Hepatocyte (in vitro differentiated cells): ENCODE measurements at regions not wholly inside any gene's neighbourhood (a gene's known extent, or its start where the extent isn't known, plus 50 kb on each side); places are given as distances from the start of the nearest gene placed in this dataset.

Experiments
- DNase-seq: peaks from one replicate; pipeline ENCODE4 v3.0.0-alpha.2; 2016; ENCODE audit warnings: low spot score
- H2AFZ ChIP-seq: fragments of 200-600 bp; sonication (generic); 2 replicates; pipeline ENCODE4 v1.6.0; 2016; ENCODE audit warnings: antibody characterized with exemption, mild to moderate bottlenecking
- H3K27ac ChIP-seq: fragments of 200-600 bp; sonication (generic); 2 replicates; pipeline ENCODE4 v1.5.1; 2016; ENCODE audit warnings: mild to moderate bottlenecking
- H3K27me3 ChIP-seq: fragments of 200-600 bp; sonication (generic); 2 replicates; pipeline ENCODE4 v1.6.1; 2016
- H3K36me3 ChIP-seq: fragments of 200-600 bp; sonication (generic); replicated peaks from 2 replicates; pipeline ENCODE4 v1.5.1; 2016; ENCODE audit warnings: low read depth; ENCODE audit not compliant: insufficient read depth
- H3K4me1 ChIP-seq: fragments of 200-600 bp; sonication (generic); 2 replicates; pipeline ENCODE4 v1.5.1; 2016; ENCODE audit warnings: mild to moderate bottlenecking, moderate library complexity; ENCODE audit not compliant: insufficient read depth
- H3K4me2 ChIP-seq: fragments of 200-600 bp; sonication (generic); 2 replicates; pipeline ENCODE4 v1.6.0; 2016
- H3K4me3 ChIP-seq: fragments of 200-600 bp; sonication (generic); 2 replicates; pipeline ENCODE4 v1.5.1; 2016; ENCODE audit warnings: mild to moderate bottlenecking
- H3K79me2 ChIP-seq: fragments of 200-600 bp; sonication (generic); 2 replicates; pipeline ENCODE4 v1.6.0; 2017; ENCODE audit warnings: mild to moderate bottlenecking
- H3K9me2 ChIP-seq: fragments of 200-600 bp; sonication (generic); replicated peaks from 2 replicates; pipeline ENCODE4 v1.6.0; 2017; ENCODE audit warnings: mild to moderate bottlenecking; ENCODE audit not compliant: insufficient read depth
- H3K9me3 ChIP-seq: fragments of 200-600 bp; sonication (generic); 2 replicates; pipeline ENCODE4 v1.5.1; 2016; ENCODE audit warnings: low read depth, mild to moderate bottlenecking
- H4K20me1 ChIP-seq: fragments of 200-600 bp; sonication (generic); 2 replicates; pipeline ENCODE4 v1.6.0; 2016; ENCODE audit warnings: mild to moderate bottlenecking; ENCODE audit not compliant: insufficient read depth, poor library complexity, severe bottlenecking
- CTCF ChIP-seq: fragments of 200-600 bp; sonication (generic); IDR thresholded peaks from 2 replicates; pipeline ENCODE4 v1.5.1; 2016; ENCODE audit warnings: antibody characterized with exemption, mild to moderate bottlenecking; ENCODE audit not compliant: poor library complexity
- EZH2 ChIP-seq: fragments of 200-600 bp; sonication (generic); IDR thresholded peaks from 2 replicates; pipeline ENCODE4 v1.6.1; 2016; ENCODE audit warnings: antibody characterized with exemption, mild to moderate bottlenecking, borderline replicate concordance
- EZH2phosphoT487 ChIP-seq: fragments of 200-600 bp; sonication (generic); IDR thresholded peaks from one replicate; pipeline ENCODE4 v1.6.1; 2018; ENCODE audit warnings: antibody characterized with exemption, mild to moderate bottlenecking, low read depth, moderate library complexity; ENCODE audit not compliant: unreplicated experiment, severe bottlenecking
- WGBS: methylation state at CpG from one replicate; pipeline ENCODE4 v1.1.6; 2016; ENCODE audit warnings: low lambda C conversion rate; ENCODE audit errors: missing lambda C conversion rate; 5-methylcytosine and 5-hydroxymethylcytosine counted together

DNA sequence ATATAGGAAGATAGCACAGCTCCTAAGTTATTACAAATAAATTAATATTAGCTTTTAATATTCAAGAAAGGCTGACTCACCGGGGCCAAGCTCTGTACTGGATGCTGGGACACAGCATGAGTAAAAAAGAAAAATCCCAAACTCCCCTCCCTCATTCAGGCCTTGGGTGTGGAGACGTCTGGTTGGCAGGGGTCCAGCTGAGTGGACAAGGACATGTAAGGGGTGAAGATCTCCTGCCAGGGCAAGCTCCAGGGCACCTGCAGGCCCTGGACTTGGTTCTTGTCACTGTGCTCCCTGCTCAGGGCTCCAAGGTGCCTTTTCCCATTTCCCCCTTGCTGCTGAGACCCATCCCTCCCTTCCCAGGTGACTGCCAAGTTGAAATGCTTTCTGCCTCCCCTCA lies 388.5 kb downstream of the ENC1 start:
- WGBS = 92% methylated on average over 2 of the region's 2 CpGs
- Histone ChIP-seq H3K27me3 (no peaks in the 10 kb centered on the region), H3K9me3 (no peaks in the 10 kb centered on the region), H3K4me3 (no peak overlapping the region), H3K36me3 (no peaks in the 10 kb centered on the region), H3K4me2 (no peak overlapping the region), H3K4me1 (peaks cover 18% of the 10 kb centered on the region), H3K79me2 (no peaks in the 10 kb centered on the region), H3K9me2 (no peaks in the 10 kb centered on the region), H4K20me1 (no peaks in the 10 kb centered on the region), H3K27ac (peak overlapping the region; percentile 87), H2AFZ (no peak overlapping the region)
- no peak for TF ChIP-seq EZH2phosphoT487
- TF ChIP-seq EZH2 = no peak
- no peak for TF ChIP-seq CTCF
- DNase-seq = no peak

GRCh38 chr5:74251141-74252035 lies 389.1 kb downstream of the ENC1 start:
- DNase-seq = peak; percentile 84
- peak overlapping the region; percentile 39 for H3K4me2 ChIP-seq
- WGBS = 70% methylated on average over 9 of the region's 9 CpGs

DNA sequence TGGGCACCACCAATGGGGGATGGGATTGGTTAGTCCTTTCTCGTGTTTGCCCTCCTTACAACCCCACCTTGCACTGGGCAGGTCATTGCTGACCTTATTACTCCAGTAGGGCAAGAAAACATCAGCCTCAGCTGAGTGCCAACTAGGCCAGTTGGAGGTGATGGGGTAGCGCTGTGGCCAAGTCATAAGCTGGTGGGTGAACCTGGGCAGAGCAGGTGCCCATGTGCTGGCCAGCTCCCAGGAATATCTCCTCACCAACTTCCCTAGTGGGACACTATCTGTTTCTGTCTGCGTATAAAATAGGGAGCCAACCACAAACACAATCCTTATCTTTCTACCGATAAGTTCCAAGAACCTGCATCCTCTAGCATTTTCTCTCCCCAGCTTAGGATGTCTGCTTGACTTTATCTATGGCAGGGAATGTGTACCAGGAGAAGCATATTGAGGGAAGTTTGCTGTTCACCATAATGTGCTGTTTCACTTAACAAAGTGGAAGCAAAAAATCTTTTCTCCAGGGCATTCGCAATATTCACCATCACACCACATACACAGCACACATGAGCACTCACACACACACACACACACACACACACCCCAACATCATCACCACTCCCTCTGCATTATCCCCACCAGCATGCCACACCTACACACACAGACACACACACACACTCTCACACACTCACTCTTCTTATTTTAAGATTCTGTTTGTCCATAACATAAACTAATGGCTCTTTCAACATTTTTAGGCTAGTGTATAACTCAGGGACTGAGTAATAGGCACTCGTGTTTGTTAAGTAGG lies 390.0 kb downstream of the ENC1 start:
- WGBS = 57% methylated on average over 6 of the region's 6 CpGs
- H3K4me1 ChIP-seq = peaks cover 15% of the 10 kb centered on the region
- H3K36me3 ChIP-seq = no peaks in the 10 kb centered on the region
- no peak overlapping the region for H2AFZ ChIP-seq
- no peak overlapping the region for H3K4me3 ChIP-seq
- TF ChIP-seq CTCF = no peak
- TF ChIP-seq EZH2 = no peak
- no peak for TF ChIP-seq EZH2phosphoT487
- peak overlapping the region; percentile 39 for H3K4me2 ChIP-seq
- H3K27me3 ChIP-seq = no peaks in the 10 kb centered on the region
- H4K20me1 ChIP-seq = no peaks in the 10 kb centered on the region
- H3K9me3 ChIP-seq = no peaks in the 10 kb centered on the region
- no peaks in the 10 kb centered on the region for H3K9me2 ChIP-seq
- H3K27ac ChIP-seq = peak overlapping the region; percentile 87
- H3K79me2 ChIP-seq = no peaks in the 10 kb centered on the region
- no peak for DNase-seq

More at GRCh38 chr5:74251141-74252035, 389.1 kb downstream of the ENC1 start:
- Histone ChIP-seq H3K36me3 (no peaks in the 10 kb centered on the region), H2AFZ (no peak overlapping the region), H3K9me3 (no peaks in the 10 kb centered on the region), H4K20me1 (no peaks in the 10 kb centered on the region), H3K4me3 (no peak overlapping the region), H3K4me1 (peaks cover 15% of the 10 kb centered on the region), H3K27ac (peak overlapping the region; percentile 87), H3K79me2 (no peaks in the 10 kb centered on the region), H3K27me3 (no peaks in the 10 kb centered on the region), H3K9me2 (no peaks in the 10 kb centered on the region)
- TF ChIP-seq EZH2phosphoT487 (no peak), CTCF (no peak), EZH2 (no peak)
